Ishikawa (cell line): ENCODE measurements at regions not wholly inside any gene's neighbourhood (a gene's known extent, or its start where the extent isn't known, plus 50 kb on each side); places are given as distances from the start of the nearest gene placed in this dataset.

ENCODE experiments used
- CREB1 ChIP-seq: IDR thresholded peaks from 2 replicates; pipeline ENCODE4 v1.6.1; 2012; ENCODE audit warnings: low read depth
- EGR1 ChIP-seq: IDR thresholded peaks from 2 replicates; pipeline ENCODE4 v1.6.1; 2012
- MAX ChIP-seq: IDR thresholded peaks from 2 replicates; pipeline ENCODE4 v1.6.1; 2012
- NFIC ChIP-seq: IDR thresholded peaks from 2 replicates; pipeline ENCODE4 v1.6.1; 2012
- REST ChIP-seq: IDR thresholded peaks from 2 replicates; pipeline ENCODE4 v1.6.1; 2012; ENCODE audit warnings: low read depth, mild to moderate bottlenecking
- TAF1 ChIP-seq: IDR thresholded peaks from 2 replicates; pipeline ENCODE4 v1.6.1; 2012; ENCODE audit warnings: low read depth, mild to moderate bottlenecking
- TEAD4 ChIP-seq: IDR thresholded peaks from 2 replicates; pipeline ENCODE4 v1.6.1; 2012

- TF ChIP-seq TAF1: no peak
- no peak for TF ChIP-seq EGR1
- no peak for TF ChIP-seq TEAD4
- no peak for TF ChIP-seq CREB1
- no peak for TF ChIP-seq MAX
- TF ChIP-seq NFIC: no peak
- no peak for TF ChIP-seq REST
These were observed 337.5 kb upstream of the KCND2 start for GRCh38 chr7:119935418-119936025.
